ENCODE measurements at regions not wholly inside any gene's neighbourhood (a gene's known extent, or its start where the extent isn't known, plus 50 kb on each side); places are given as distances from the start of the nearest gene placed in this dataset.
A peak's percentile ranks its signal among the peaks of the same experiment; 100 is the strongest.

- no peak for ATAC-seq
- Mint-ChIP-seq H3K4me3 (no peak overlapping the region), H3K4me1 (no peaks in the 10 kb centered on the region), H3K9me3 (peaks cover 7% of the 10 kb centered on the region), H3K27ac (no peak overlapping the region), H3K36me3 (no peaks in the 10 kb centered on the region)
- DNase-seq (ENCODE audit: low spot score in 2 of 2), result no peak
Observed at GRCh38 chr3:59253523-59253922, 203.7 kb upstream of the CFAP20DC start.

- no peak for ATAC-seq
- H3K4me3 Mint-ChIP-seq, result no peak overlapping the region
- H3K27ac Mint-ChIP-seq, result no peak overlapping the region
- DNase-seq (ENCODE audit: low spot score in 2 of 2), result no peak
- no peaks in the 10 kb centered on the region for H3K36me3 Mint-ChIP-seq
- H3K4me1 Mint-ChIP-seq, result peaks cover 5% of the 10 kb centered on the region
- peaks cover 7% of the 10 kb centered on the region for H3K9me3 Mint-ChIP-seq
Observed at GRCh38 chr3:59251869-59252268, 202.0 kb upstream of the CFAP20DC start.

GRCh38 chr3:59250600-59250999 is 200.8 kb upstream of the CFAP20DC start:
- H3K4me1 Mint-ChIP-seq, result peaks cover 5% of the 10 kb centered on the region
- no peak overlapping the region for H3K27ac Mint-ChIP-seq
- H3K9me3 Mint-ChIP-seq, result peaks cover 7% of the 10 kb centered on the region
- DNase-seq (ENCODE audit: low spot score in 2 of 2) (no peak), ATAC-seq (no peak)
- no peak overlapping the region for H3K4me3 Mint-ChIP-seq
- H3K36me3 Mint-ChIP-seq, result no peaks in the 10 kb centered on the region

- H3K4me3 Mint-ChIP-seq, result no peak overlapping the region
- H3K27ac Mint-ChIP-seq, result no peak overlapping the region
- no peak for DNase-seq (ENCODE audit: low spot score in 2 of 2)
- H3K4me1 Mint-ChIP-seq, result peaks cover 5% of the 10 kb centered on the region
- H3K36me3 Mint-ChIP-seq, result no peaks in the 10 kb centered on the region
- H3K9me3 Mint-ChIP-seq, result peaks cover 7% of the 10 kb centered on the region
- no peak for ATAC-seq
Observed at GRCh38 chr3:59249698-59250361, 200.0 kb upstream of the CFAP20DC start.

GRCh38 chr3:59249004-59249403 is 199.2 kb upstream of the CFAP20DC start:
- peaks cover 5% of the 10 kb centered on the region for H3K4me1 Mint-ChIP-seq
- H3K27ac Mint-ChIP-seq, result no peak overlapping the region
- no peaks in the 10 kb centered on the region for H3K36me3 Mint-ChIP-seq
- DNase-seq (ENCODE audit: low spot score in 2 of 2) (no peak), ATAC-seq (no peak)
- H3K9me3 Mint-ChIP-seq, result peaks cover 7% of the 10 kb centered on the region
- H3K4me3 Mint-ChIP-seq, result no peak overlapping the region

GRCh38 chr3:59247402-59247841 is 197.6 kb upstream of the CFAP20DC start:
- ATAC-seq (peak; percentile 78), DNase-seq (ENCODE audit: low spot score in 2 of 2) (no peak)
- Mint-ChIP-seq H3K36me3 (no peaks in the 10 kb centered on the region), H3K4me3 (no peak overlapping the region), H3K4me1 (peaks cover 5% of the 10 kb centered on the region), H3K9me3 (peaks cover 7% of the 10 kb centered on the region), H3K27ac (no peak overlapping the region)

GRCh38 chr3:59246719-59247401 is 197.0 kb upstream of the CFAP20DC start:
- no peak for DNase-seq (ENCODE audit: low spot score in 2 of 2)
- Mint-ChIP-seq H3K4me1 (peaks cover 5% of the 10 kb centered on the region), H3K9me3 (peaks cover 7% of the 10 kb centered on the region), H3K27ac (no peak overlapping the region), H3K4me3 (no peak overlapping the region), H3K36me3 (no peaks in the 10 kb centered on the region)
- ATAC-seq, result no peak

GRCh38 chr3:59245859-59246501 is 196.2 kb upstream of the CFAP20DC start:
- no peak overlapping the region for H3K4me3 Mint-ChIP-seq
- ATAC-seq (no peak), DNase-seq (ENCODE audit: low spot score in 2 of 2) (no peak)

GRCh38 chr3:59245300-59245858 is 195.6 kb upstream of the CFAP20DC start:
- no peak for DNase-seq (ENCODE audit: low spot score in 2 of 2)
- Mint-ChIP-seq H3K36me3 (no peaks in the 10 kb centered on the region), H3K9me3 (peaks cover 7% of the 10 kb centered on the region), H3K4me3 (no peak overlapping the region), H3K4me1 (peaks cover 5% of the 10 kb centered on the region), H3K27ac (no peak overlapping the region)
- no peak for ATAC-seq

More at GRCh38 chr3:59245859-59246501, 196.2 kb upstream of the CFAP20DC start:
- Mint-ChIP-seq H3K27ac (no peak overlapping the region), H3K9me3 (peaks cover 7% of the 10 kb centered on the region), H3K36me3 (no peaks in the 10 kb centered on the region), H3K4me1 (peaks cover 5% of the 10 kb centered on the region)

GRCh38 chr3:59244343-59244742 is 194.5 kb upstream of the CFAP20DC start:
- H3K36me3 Mint-ChIP-seq, result no peaks in the 10 kb centered on the region
- no peak overlapping the region for H3K4me3 Mint-ChIP-seq
- DNase-seq (ENCODE audit: low spot score in 2 of 2) (no peak), ATAC-seq (no peak)
- H3K27ac Mint-ChIP-seq, result no peak overlapping the region
- H3K4me1 Mint-ChIP-seq, result peaks cover 5% of the 10 kb centered on the region
- peaks cover 7% of the 10 kb centered on the region for H3K9me3 Mint-ChIP-seq

- ATAC-seq (no peak), DNase-seq (ENCODE audit: low spot score in 2 of 2) (no peak)
- H3K4me1 Mint-ChIP-seq, result peaks cover 5% of the 10 kb centered on the region
- no peaks in the 10 kb centered on the region for H3K36me3 Mint-ChIP-seq
- peaks cover under 1% of the 10 kb centered on the region for H3K9me3 Mint-ChIP-seq
- no peak overlapping the region for H3K27ac Mint-ChIP-seq
- no peak overlapping the region for H3K4me3 Mint-ChIP-seq
Observed at GRCh38 chr3:59243476-59243875, 193.7 kb upstream of the CFAP20DC start.

GRCh38 chr3:59240666-59241255 is 190.9 kb upstream of the CFAP20DC start:
- H3K4me1 Mint-ChIP-seq, result peaks cover 4% of the 10 kb centered on the region
- DNase-seq (ENCODE audit: low spot score in 2 of 2) (no peak), ATAC-seq (peak; percentile 16)
- no peaks in the 10 kb centered on the region for H3K36me3 Mint-ChIP-seq
- H3K4me3 Mint-ChIP-seq, result no peak overlapping the region
- no peaks in the 10 kb centered on the region for H3K9me3 Mint-ChIP-seq
- H3K27ac Mint-ChIP-seq, result no peak overlapping the region

GRCh38 chr3:59237121-59237520 is 187.3 kb upstream of the CFAP20DC start:
- no peak for DNase-seq (ENCODE audit: low spot score in 2 of 2)
- Mint-ChIP-seq H3K36me3 (no peaks in the 10 kb centered on the region), H3K4me3 (no peak overlapping the region), H3K4me1 (peaks cover 14% of the 10 kb centered on the region), H3K9me3 (peaks cover 3% of the 10 kb centered on the region), H3K27ac (no peak overlapping the region)
- ATAC-seq, result no peak

- DNase-seq (ENCODE audit: low spot score in 2 of 2) (peak; percentile 13 to 74), ATAC-seq (peak; percentile 98)
- no peaks in the 10 kb centered on the region for H3K36me3 Mint-ChIP-seq
- peak overlapping the region; percentile 17 for H3K4me3 Mint-ChIP-seq
- peaks cover 14% of the 10 kb centered on the region for H3K4me1 Mint-ChIP-seq
- H3K9me3 Mint-ChIP-seq, result peaks cover 10% of the 10 kb centered on the region
- peak overlapping the region; percentile 72 for H3K27ac Mint-ChIP-seq
Observed at GRCh38 chr3:59235634-59236012, 185.8 kb upstream of the CFAP20DC start.

- ATAC-seq, result no peak
- no peak for DNase-seq (ENCODE audit: low spot score in 2 of 2)
- peaks cover 10% of the 10 kb centered on the region for H3K9me3 Mint-ChIP-seq
- peak overlapping the region; percentile 17 for H3K4me3 Mint-ChIP-seq
- peaks cover 14% of the 10 kb centered on the region for H3K4me1 Mint-ChIP-seq
- no peaks in the 10 kb centered on the region for H3K36me3 Mint-ChIP-seq
- peak overlapping the region; percentile 72 for H3K27ac Mint-ChIP-seq
Observed at GRCh38 chr3:59234884-59235633, 185.2 kb upstream of the CFAP20DC start.
